ENCODE measurements at regions not wholly inside any gene's neighbourhood (a gene's known extent, or its start where the extent isn't known, plus 50 kb on each side); places are given as distances from the start of the nearest gene placed in this dataset.

DNA sequence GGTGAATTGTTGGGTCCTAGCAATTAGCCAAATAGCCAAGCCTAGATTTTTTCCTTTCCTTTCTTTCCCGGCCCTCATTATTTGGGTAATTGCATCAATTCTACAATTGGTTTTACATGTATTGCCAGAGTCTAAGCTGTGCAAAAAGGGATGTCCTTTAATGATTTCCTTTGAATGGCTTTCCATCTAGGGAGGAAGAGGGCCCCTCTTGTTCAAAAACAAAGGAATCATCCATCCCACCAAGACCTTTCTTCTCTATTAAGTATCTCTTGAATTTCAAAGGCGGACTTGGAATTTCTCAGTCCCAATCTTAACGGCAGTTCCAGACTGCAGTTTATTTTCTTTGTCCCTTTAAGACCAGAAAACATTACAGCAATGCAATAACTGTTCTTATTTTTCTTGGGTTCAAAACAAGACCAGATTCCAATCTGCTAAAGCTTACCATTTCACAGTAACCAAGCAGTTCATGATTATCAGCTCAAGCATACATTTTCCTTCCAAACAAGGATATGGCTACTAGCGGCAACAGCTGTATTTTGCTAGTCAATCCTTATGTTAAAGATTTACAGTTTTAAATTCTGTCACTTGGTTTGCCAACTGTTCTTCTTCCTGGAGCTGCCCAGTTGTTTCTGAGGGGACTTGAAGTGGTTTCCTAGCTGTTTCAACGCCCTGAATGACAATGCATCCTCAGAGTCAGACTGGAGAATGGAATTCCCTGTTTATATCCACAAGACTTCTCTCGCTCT is 91.4 kb upstream of the LRIG1 start:
- no peak for DNase-seq (ENCODE audit: low read depth, low spot score)

DNA sequence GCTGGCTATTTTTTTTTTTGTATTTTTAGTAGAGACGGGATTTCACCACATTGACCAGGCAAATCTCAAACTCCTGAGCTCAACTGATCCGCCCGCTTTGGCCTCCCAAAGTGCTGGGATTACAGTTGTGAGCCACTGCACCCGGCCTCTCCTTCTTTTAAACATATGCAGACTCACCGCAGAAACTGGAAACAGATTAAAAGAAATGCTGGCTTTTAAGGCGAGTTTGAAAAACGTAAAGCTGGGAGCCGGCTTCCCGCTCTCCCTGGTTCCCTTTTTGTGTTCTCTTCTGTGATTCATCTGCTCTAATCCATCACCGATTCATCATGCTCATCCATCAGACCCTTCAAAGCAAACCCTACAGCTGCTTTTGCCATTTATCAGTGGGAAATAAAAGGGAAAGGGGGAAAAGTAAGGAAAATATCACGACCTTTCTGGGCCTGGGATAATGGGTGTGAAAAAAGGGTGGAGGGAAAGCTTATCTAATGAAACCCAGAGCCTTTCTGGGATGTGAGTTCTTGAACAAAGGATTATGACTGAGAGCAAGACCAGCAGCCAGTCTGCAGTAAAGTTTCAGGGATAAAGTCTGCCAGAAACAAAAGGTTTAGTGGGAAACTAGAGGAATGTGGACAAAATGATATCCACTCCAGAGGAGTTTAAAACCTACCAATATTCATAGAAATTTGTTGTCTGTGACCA is 92.3 kb upstream of the LRIG1 start:
- no peak for DNase-seq (ENCODE audit: low read depth, low spot score)

DNA sequence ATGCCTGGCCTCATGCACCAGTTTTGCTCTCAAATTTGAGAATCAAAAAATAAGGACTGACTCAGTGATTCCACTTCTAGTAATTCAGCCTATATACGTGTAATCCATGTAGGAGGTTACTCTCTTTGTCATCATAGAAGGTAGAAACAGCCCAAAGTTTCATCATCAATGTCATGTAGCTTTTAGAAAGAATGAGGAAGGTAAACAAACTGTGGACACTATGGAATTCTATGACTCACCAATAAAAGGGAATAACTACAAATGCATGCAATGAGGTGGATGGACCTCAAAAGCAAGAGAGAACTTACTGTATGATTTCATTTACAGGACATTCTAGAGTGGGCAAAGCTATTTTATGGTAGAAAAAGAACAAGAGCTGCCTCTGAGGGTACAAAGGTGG is 93.2 kb upstream of the LRIG1 start:
- DNase-seq (ENCODE audit: low read depth, low spot score), result no peak

DNA sequence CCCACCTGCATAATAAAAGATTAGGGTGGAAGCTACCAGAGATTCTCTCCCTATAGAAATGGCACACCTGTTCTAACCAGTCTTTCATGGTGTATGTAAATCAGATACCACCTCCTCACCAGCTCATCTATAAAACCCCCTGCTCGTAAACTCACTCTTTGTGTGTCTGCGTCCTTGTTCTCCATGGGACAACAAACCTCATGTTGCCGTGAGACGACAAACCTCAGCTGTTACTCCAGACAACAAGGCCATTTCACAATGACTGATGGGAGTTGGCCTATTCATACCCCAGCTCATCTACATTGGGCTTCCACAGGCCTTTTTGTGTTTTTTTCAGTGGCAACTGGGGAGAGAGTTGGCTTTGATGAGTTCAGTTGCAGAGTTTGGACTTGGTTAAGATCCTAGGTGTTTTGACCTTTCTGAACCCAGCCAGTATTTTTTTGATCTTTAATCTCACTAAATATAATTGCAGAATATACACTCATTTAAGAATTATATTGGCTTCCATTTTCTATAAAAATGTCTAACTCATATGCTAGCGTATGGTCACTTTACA is 96.6 kb upstream of the LRIG1 start:
- no peak for DNase-seq (ENCODE audit: low read depth, low spot score)

DNA sequence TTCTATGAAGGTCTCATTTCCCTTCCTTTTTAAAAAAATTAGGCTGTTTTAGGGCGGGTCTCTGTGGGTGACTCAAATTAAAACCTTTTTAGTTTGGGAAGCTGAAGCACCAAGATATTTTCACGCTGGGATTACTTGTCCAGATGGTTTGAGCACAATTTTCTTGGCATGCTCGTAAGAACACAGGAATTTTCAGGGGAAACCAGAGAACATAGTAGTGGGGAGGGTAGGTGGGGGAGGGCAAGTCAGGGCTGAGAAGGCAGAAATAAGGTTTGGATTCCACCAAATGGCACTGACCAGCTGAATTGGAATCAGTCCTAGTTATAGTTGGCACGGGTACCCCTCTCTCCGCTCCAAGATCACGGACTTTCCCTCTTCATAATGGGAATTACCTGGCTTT is 97.3 kb upstream of the LRIG1 start:
- DNase-seq (ENCODE audit: low read depth, low spot score), result no peak

DNA sequence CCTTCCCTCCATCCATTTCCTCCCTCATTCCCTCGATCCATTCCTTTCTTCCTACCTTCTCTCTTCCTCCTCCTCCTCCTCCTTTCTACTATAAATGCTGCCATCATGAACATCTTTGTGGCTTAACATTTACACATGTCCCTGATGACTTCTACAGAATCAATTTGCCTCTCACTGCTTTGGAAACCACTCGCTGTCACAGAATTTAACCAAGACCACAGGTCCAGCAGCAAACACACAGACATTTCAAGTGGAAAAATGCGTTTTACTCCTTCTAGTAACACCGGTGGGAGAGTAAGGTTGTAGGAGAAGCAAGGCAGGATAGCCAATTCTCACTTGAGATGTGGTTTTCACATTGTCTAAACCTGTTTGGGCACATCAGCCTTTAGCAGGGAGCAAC is 101.4 kb upstream of the LRIG1 start:
- no peak for DNase-seq (ENCODE audit: low read depth, low spot score)

DNA sequence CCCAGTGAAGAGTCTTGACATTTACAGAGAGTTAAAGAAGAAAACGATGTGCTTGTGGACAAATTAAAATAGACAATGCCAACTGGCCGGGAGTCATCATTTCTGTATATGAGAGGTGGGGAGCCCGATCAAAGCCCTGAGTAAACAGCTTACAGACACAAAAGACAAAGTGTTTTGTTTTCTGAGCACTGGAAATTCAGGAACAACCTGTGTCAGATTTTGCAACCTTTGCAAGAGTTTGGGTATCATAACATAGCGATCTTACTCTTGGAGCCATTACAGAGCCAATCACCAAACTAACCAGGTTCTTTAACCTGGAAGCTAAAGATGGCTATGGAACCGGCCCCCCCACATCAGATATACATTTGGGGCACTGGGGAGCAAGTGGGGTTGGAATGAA is 101.9 kb upstream of the LRIG1 start:
- DNase-seq (ENCODE audit: low read depth, low spot score), result no peak

DNA sequence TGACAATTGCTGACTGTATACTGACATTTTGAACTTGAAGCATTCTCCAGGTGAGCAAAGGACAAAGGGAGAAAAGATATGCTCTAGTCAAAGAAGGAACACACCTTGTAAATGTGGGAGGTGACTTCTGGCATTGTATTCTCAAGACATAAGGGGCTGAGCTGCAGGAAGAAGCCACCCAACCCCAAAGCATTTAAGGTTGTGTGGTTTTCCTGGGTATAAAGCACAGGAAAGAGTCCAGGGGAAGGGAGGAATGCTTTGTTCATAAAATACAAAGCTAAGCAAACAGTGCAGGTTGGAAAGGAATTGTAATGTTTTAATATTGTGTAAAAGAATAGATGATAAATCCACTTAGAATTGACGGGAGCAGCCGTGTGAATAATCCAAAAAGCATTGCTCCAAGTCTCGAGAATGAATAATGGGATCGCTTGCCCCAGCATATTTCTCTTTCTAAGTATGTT is 102.4 kb upstream of the LRIG1 start:
- DNase-seq (ENCODE audit: low read depth, low spot score), result no peak

DNA sequence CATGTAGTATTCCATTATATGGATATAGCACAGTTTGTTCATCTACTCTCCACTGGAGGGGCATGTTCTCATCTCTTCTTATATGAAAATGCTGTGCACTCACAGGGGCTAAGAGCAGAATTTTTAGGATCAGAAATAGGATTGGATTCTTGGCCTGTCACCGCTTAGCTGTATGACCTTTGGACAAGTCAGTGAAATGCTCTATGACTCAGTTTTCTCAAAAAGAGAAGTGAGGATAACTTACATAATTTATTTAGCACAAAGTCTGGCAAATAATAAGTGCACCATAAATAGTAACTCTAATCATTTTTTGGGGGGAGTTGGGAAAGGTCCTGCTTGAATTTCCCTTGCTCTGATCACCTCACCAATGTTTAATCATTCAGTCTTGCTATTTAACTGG is 103.7 kb upstream of the LRIG1 start:
- DNase-seq (ENCODE audit: low read depth, low spot score), result no peak

DNA sequence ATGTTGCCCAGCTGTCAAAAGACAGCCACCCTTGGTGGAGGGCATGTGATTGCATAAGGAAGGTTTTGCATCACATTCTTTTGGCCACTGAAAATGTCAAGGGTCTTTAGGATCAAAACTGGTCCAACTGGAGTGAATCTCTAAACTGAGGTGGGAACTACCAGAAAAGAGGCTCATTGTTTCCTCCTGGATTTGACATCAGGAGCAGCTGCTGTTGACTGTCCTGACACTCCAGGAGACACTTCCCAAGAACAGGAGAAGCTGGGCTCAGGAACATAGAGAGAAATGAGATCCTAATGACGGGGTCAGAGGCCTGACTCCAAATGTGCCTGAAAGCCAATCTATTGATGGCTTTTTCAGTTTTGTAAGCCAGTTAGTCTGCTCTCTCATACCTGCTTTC is 105.3 kb upstream of the LRIG1 start:
- no peak for DNase-seq (ENCODE audit: low read depth, low spot score)

DNA sequence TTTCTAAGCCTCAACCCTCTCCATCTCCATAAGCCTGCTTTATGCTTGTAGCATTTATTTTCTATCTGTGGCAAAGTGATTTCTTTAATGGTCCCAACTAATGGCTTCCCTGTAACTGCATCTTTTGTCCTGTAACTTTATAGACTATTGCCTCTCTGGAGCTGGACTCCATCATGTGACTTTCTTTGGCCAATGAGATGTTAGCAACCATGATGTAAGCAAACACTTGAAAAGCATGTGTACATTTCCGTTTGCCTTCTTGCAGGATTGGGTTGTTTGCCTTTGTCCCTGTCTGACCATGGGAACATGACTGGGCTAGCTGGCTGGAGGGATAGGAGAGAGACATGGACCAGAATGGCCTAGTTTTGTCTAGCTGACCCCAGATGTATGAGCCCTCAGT is 106.0 kb upstream of the LRIG1 start:
- no peak for DNase-seq (ENCODE audit: low read depth, low spot score)

DNA sequence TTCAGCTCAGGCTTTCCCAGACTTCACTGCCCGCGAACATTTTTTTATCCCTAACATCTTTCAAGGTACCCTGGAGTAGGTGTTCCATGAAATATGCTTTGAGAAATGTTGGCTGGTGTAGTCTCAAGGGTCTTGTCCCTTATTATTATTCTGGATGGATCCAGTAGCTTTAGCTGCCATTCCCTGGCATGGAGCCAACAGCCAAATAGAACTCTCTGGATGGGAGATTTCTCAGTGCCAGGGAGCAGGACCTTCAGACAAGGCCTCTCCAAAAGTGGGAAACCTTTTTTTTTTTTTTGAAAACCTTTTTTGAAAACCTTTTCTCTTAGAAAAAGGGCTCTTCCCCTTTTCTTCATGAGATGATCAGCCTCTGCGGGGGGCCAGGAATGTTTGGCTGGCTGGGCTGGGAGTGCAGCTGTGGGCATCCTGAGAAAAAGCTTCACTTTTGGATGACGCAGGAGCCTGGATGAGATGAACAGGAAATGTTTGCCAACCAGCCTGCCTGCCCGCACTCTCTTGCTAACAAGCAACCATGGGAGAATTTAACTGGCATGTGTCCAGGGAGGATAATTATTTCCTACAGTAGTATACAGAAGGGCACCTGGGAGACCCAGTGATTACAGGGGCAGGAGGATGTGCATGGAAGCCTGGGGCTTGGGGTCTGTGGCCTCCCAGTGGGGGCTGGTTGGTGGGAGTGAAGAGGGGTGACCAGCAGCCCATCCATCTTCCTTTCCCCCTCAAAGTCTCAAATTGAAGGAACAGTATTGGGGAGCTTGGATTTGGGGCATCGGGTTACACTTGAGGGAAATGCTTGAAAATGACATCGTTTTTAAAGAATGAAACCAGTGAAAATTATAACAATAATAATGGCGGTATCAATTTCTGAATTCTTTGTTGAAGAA is 109.1 kb upstream of the LRIG1 start:
- no peak for DNase-seq (ENCODE audit: low read depth, low spot score)

DNA sequence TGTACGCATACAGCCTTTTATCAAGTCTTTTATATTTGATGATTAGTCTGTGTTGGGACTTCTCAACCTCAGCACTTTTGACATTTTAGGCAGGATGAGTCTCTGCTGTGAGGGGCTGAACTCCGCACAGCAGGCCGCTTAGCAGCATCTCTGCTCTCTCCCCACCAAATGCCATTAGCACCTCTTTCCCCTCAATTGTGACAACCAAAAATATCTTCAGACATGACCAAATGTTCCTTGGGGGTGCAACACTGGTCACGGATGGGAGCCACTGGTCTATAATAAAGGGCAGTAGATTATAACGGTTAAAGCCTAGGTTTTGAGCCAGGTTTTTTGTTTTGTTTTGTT is 109.7 kb upstream of the LRIG1 start:
- no peak for DNase-seq (ENCODE audit: low read depth, low spot score)

DNA sequence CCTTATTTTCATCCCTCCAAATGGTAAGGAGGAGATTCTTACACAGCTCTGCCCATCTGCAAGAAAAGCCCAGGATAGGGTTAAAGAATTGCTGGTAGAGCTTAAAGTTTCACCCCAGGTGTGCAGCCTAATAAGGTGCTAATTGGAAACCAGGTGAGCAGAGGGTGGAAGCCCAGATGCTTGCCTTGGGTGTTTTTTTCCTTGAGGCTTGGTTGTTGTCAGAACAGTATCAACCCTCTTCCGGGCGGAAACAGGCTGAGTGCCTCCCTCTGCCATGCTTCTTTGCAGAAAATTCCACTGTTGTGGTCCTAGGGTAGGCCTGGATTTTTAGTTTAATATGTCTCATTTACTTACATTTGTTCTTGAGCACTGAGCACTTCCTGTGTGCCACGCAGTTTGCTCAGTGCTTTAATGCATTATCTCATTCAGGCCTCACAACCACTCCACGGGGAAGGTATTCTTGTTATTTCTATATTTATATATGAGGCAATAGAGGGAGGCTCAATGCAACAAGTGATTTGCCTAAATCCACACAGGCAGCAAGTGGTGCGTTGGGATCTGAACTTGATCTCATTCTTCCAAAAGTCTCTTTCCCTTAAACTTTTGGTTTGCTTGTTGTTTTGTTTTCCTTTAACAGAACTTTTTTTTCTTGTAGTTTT is 115.0 kb upstream of the LRIG1 start:
- no peak for DNase-seq (ENCODE audit: low read depth, low spot score)

DNA sequence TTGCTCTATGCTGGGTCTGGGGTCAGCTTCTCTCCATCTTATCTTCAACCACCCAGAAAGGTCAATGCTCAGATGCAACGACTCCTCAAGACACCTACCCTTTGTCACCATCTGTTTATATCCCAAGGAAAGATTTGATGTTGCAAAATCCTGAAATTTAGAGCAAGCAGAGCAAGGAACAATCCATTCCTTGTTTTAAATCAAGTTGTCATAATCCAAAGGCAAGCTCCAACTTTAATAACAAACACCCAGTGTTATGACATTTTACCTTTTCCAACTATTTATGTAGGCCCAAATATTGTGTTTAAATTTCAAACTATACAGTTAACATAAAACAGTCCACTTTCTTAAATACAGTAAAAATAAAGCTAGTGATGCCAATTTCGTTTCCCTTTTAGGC is 116.5 kb upstream of the LRIG1 start:
- DNase-seq (ENCODE audit: low read depth, low spot score), result no peak

DNA sequence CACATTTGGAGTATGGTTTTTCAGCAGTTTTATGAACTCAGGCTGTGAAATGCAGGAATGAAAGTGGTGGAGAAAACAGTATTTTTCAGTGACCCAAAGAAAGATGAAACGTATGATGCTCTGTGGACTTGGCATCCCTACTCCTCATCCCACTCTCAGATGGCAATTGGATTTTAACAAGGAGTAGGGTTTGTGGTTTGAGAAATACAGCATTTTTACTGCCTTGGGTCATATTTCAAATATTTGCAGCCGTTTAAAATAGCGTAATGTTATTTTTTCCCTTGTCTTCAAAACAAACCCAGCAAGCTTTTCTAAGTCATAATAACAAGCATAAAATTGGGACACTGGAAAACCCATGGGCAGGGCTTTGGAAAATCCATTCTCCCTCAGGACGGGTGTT is 117.2 kb upstream of the LRIG1 start:
- no peak for DNase-seq (ENCODE audit: low read depth, low spot score)

DNA sequence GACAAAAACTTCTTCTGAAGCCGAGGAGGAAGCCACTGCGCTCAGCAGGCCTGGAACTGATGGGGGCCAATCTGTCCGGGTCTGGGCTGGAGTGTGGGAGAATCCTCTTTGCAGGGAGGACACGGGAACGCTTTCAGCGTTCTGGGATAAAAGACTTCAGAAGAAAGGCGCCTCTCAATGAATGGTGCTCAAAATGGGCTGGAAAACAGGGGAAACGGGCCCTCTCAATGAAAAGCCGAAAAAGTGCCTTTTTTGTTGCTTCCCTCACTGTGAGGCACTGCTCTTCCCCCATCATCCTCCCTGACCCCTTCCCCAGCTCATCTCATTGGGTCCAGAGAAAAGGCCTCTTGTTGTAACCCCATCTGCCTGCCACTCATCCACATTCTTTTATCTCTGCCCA is 119.5 kb upstream of the LRIG1 start:
- no peak for DNase-seq (ENCODE audit: low read depth, low spot score)

DNA sequence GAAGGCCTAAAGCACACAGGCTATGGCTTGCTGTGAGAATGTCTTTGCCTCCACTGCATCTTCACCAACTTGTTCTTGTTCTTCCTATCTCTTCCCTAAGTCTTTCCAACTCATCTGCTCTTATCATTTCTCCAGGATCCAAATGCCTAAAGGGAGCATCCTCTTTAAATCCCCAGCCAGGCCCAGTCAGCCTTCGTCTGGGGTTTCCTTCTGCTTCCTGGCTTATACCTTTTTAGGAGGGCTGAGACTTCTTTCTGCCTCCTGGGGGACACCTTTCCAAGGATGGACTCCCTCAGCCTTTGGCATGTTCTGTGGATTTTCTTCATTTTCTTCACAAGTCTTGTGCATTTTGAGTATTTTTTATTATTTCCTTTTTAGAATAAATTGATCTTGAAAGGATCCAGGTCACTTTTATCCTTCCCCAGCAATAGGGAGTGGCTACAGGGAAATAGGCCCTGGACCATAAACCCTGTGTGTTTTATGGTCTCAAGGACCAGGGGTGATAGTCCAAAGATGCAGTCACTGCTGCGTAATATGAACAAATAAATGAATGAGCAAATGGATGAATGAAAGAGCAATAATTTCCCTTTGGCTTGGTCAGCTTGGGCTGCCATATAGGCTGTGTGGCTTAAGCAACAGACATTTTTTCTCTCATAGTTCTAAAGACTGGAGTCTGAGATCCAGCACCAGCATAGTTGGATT is 122.1 kb upstream of the LRIG1 start:
- no peak for DNase-seq (ENCODE audit: low read depth, low spot score)

DNA sequence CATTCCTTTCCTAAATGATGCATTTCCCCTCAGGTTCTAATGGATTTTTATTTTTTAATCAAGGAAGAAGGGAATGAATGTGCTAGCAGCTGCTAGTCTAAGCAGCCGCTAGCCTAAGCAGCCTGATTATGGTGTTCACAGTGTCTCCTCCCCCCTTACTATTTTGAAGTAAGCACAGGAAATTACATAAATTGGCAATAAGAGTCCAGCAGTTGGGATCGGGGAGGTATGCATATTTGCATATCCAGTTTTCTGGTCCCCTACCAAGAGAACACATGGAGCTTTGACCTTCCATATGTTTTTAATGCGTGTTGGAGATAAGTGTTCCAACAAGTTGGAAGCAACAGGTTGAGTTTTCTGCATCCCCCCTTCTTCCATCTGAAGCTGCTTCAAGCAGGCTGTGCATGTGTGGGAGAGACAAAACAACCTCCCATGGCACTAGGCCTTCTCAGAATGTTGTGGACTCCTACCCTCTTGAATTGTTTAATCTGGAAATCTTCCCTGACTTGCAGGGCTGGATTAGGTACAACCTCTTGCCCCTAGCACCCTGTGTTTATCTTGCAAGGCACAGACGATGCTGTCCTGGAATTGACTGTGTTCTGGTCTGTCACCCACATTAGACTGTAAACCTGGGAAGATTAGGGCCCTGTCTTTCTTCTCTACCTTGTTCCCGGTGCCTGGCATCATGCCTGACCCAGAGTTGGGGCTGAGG is 124.8 kb upstream of the LRIG1 start:
- no peak for DNase-seq (ENCODE audit: low read depth, low spot score)
